ENCODE measurements at regions not wholly inside any gene's neighbourhood (a gene's known extent, or its start where the extent isn't known, plus 50 kb on each side); places are given as distances from the start of the nearest gene placed in this dataset.

DNA sequence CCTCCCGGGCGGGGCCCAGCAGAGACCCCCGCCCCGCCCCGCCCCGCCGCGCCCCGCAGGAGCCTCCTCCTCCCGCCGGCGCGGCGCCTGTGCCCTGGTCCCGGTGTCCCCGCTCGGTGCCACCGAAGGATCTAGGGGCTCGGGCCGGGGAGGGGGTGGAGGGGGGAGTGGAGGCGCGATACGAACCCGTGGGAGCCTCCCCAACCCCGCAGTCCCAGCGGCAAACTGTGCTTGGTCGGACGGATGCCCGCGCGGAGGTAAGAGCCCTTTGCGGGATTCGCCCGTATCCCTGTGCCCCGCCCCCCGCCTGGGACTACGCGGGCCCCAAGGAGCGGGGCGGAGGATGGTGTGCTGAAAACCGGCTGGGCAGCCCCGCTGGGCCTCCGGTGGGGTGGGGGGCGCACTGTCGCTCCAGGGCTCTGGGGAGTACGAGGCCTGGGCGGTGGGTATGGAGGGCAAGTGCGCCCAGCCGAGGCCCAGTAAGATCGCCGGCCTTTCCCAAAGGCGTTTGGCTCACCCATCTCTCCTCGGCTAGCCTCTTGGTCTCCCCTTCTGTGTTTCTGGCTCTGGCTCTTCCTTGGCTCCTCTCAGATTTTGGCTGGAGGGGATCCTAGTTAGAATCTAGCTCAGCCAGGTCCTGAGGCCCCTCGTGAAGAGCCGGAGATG, 65.6 kb upstream of the POLG start:
- Histone ChIP-seq H3K4me1 (peaks cover 15 to 29% (median 18%) of the 10 kb centered on the region in 3 donors), H3K4me3 (peak overlapping the region; percentile 9 to 62 (median 36)), H3K9me3 (no peaks in the 10 kb centered on the region), H3K27ac (no peak overlapping the region), H3K36me3 (no peaks in the 10 kb centered on the region), H3K27me3 (peaks cover 14 to 98% (median 46%) of the 10 kb centered on the region in 4 donors)
- TF ChIP-seq, protein P1, sequence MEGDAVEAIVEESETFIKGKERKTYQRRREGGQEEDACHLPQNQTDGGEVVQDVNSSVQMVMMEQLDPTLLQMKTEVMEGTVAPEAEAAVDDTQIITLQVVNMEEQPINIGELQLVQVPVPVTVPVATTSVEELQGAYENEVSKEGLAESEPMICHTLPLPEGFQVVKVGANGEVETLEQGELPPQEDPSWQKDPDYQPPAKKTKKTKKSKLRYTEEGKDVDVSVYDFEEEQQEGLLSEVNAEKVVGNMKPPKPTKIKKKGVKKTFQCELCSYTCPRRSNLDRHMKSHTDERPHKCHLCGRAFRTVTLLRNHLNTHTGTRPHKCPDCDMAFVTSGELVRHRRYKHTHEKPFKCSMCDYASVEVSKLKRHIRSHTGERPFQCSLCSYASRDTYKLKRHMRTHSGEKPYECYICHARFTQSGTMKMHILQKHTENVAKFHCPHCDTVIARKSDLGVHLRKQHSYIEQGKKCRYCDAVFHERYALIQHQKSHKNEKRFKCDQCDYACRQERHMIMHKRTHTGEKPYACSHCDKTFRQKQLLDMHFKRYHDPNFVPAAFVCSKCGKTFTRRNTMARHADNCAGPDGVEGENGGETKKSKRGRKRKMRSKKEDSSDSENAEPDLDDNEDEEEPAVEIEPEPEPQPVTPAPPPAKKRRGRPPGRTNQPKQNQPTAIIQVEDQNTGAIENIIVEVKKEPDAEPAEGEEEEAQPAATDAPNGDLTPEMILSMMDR (IDR thresholded peaks at IDR 0.05), result no peak
- no peak for TF ChIP-seq POLR2A (IDR thresholded peaks at IDR 0.05)
- 29 to 58% methylated on average over 3 to 7 of the region's 55 CpGs for WGBS, 2 donors
- intact Hi-C loops (cut with DNase I), result no loop called here
- no peak for DNase-seq

DNA sequence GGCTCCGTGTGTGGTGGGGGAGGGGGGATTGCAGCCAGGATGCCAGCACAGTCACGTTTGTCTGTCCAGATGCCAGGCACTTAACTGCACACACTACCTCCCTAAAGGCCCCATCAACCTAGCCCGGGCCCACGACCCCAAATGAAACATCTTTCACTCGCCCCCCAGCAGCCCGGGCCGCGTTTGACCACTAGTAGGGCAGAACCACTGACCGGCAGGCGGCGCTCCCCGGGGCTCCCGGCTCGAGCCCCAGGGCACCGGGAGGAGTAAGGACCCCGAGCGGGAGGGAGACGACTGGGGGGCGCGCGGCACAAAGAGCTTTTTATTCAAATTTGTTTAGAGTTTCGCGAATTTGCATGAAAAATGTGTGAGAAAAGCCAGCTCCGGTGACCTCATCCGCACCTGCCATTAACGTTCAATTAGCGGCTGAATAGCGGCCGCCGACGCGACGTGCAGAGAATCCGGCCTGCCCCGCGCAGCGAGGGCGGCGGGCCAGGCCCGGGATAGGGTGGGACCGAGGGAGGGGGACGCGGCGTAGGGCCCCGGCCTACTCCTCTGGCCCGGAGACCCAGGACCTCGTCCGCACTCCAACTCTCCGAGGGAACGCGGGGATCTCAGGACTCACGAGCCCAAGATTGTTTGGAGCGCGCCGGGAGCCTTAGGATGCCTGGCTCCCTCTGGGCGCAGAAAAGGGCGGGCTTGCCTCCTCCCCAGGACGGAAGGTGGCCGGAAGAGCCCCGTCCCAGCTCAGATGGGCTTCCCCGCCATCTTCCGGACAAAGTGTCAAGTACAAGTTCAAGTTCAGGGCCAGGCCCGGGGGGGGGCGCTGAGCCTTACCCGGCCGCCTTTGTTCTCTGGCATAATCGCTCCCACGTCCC, 64.9 kb upstream of the POLG start:
- Histone ChIP-seq H3K36me3 (no peaks in the 10 kb centered on the region), H3K4me3 (peak overlapping the region; percentile 9 to 62 (median 36)), H3K9me3 (no peaks in the 10 kb centered on the region), H3K27me3 (peaks cover 14 to 98% (median 40%) of the 10 kb centered on the region in 4 donors), H3K27ac (no peak overlapping the region), H3K4me1 (peaks cover 15 to 29% (median 18%) of the 10 kb centered on the region in 3 donors)
- 2 to 4% methylated on average over 9 to 11 of the region's 68 CpGs for WGBS, 2 donors
- TF ChIP-seq, protein P1 (IDR thresholded peaks at IDR 0.05), result peak in 1 of 6 experiments; percentile 25
- no peak for TF ChIP-seq POLR2A (IDR thresholded peaks at IDR 0.05)
- DNase-seq, result no peak
- intact Hi-C loops (cut with DNase I), result no loop called here

DNA sequence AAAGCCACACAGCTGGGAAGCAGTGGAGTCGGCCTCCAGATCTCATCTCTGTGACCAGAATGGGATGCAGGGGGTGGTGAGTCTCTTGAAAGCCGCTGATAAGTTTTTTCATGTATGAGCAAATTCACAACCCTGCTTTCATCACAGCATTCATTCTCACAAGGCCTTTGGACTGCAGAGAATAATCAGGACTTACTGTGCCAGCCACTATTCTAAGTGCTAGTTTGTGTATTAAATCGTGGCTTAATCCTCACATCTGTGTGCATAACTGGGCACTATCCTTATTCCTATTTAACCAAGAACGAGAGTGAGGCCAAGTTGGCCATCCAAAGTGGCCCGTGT, 64.2 kb upstream of the POLG start:
- TF ChIP-seq POLR2A (IDR thresholded peaks at IDR 0.05), result no peak
- TF ChIP-seq, protein P1 (IDR thresholded peaks at IDR 0.05), result no peak
- no peak overlapping the region for H3K27ac ChIP-seq
- H3K27me3 ChIP-seq, result peaks cover 14 to 98% (median 34%) of the 10 kb centered on the region in 4 donors
- intact Hi-C loops (cut with DNase I), result no loop called here
- peaks cover 15 to 29% (median 18%) of the 10 kb centered on the region in 3 donors for H3K4me1 ChIP-seq
- no peaks in the 10 kb centered on the region for H3K36me3 ChIP-seq
- DNase-seq, result no peak
- H3K9me3 ChIP-seq, result no peaks in the 10 kb centered on the region
- 53 to 61% methylated on average over 3 to 4 of the region's 5 CpGs for WGBS, 2 donors
- no peak overlapping the region for H3K4me3 ChIP-seq

DNA sequence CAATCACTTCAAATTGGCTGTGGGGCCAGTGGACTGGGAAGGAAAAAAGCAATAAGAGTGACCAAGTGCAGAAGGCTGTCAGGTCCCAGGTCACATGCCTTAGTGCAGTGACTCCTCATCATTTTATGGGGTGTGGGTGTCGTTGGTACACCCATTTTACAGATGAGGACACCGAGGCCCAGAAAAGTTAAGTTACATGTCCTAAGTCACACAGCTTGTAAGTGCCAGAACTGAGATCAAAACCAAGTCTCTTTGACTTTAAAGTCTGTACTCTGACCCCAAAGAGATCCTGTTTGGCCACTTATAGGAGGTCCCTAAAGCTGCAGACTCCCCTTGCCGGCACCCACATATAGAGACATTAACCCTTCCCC, 63.0 kb upstream of the POLG start:
- no peak overlapping the region for H3K27ac ChIP-seq
- no peaks in the 10 kb centered on the region for H3K36me3 ChIP-seq
- intact Hi-C loops (cut with DNase I), result no loop called here
- DNase-seq, result no peak
- H3K9me3 ChIP-seq, result no peaks in the 10 kb centered on the region
- H3K4me1 ChIP-seq, result peaks cover 15 to 29% (median 18%) of the 10 kb centered on the region in 3 donors
- no peak overlapping the region for H3K4me3 ChIP-seq
- WGBS, 2 donors, result 45 to 56% methylated on average over 2 to 3 of the region's 3 CpGs
- TF ChIP-seq, protein P1 (IDR thresholded peaks at IDR 0.05), result no peak
- no peak for TF ChIP-seq POLR2A (IDR thresholded peaks at IDR 0.05)
- H3K27me3 ChIP-seq, result peaks cover 14 to 98% (median 29%) of the 10 kb centered on the region in 4 donors
